HUES6 (cell line): ENCODE measurements at regions not wholly inside any gene's neighbourhood (a gene's known extent, or its start where the extent isn't known, plus 50 kb on each side); places are given as distances from the start of the nearest gene placed in this dataset.
"Not testable (repeated sequence)": the region's sequence is repeated elsewhere in the genome, so short reads cannot be mapped to it uniquely, and the experiment has no call there.

Source experiments
- H3K27ac ChIP-seq: 2 replicates; pipeline ENCODE4 v1.7.0; 2013; ENCODE audit warnings: low read depth, mild to moderate bottlenecking, low read length, inconsistent platforms
- H3K27me3 ChIP-seq: 2 replicates; pipeline ENCODE4 v1.6.1; 2013; ENCODE audit warnings: low read length; ENCODE audit not compliant: control insufficient read depth, insufficient read depth
- H3K36me3 ChIP-seq: 2 replicates; pipeline ENCODE4 v1.6.1; 2013; ENCODE audit warnings: low read length; ENCODE audit not compliant: control insufficient read depth, insufficient read depth
- H3K4me1 ChIP-seq: 2 replicates; pipeline ENCODE4 v1.6.1; 2013; ENCODE audit warnings: low read length; ENCODE audit not compliant: control insufficient read depth, insufficient read depth
- H3K4me3 ChIP-seq: 2 replicates; pipeline ENCODE4 v1.5.1; 2013; ENCODE audit warnings: low read depth, low read length
- H3K9ac ChIP-seq: one replicate; pipeline ENCODE4 v1.6.1; 2013; ENCODE audit warnings: mild to moderate bottlenecking, low read length
- H3K9me3 ChIP-seq: 2 replicates; pipeline ENCODE4 v1.6.1; 2013; ENCODE audit warnings: low read depth, low read length; ENCODE audit not compliant: control insufficient read depth, insufficient read depth

- Histone ChIP-seq H3K27me3 (no peaks in the 10 kb centered on the region), H3K27ac (no peak overlapping the region), H3K4me1 (no peaks in the 10 kb centered on the region; the same call in 1 of the 2 replicates), H3K4me3 (no peak overlapping the region), H3K9ac (no peak overlapping the region), H3K9me3 (no peaks in the 10 kb centered on the region), H3K36me3 (no peaks in the 10 kb centered on the region)
These were observed 247.1 kb upstream of the GRIK2 start for GRCh38 chr6:101146389-101146788.

- H3K9ac ChIP-seq: no peak overlapping the region
- H3K36me3 ChIP-seq: no peaks in the 10 kb centered on the region
- no peak overlapping the region for H3K27ac ChIP-seq
- H3K4me1 ChIP-seq: no peaks in the 10 kb centered on the region; the same call in 1 of the 2 replicates
- no peaks in the 10 kb centered on the region for H3K27me3 ChIP-seq
- H3K9me3 ChIP-seq: no peaks in the 10 kb centered on the region
- H3K4me3 ChIP-seq: no peak overlapping the region
These were observed 243.3 kb upstream of the GRIK2 start for GRCh38 chr6:101150226-101150625.

- H3K27me3 ChIP-seq, H3K9me3 ChIP-seq, H3K4me1 ChIP-seq, H3K4me3 ChIP-seq, H3K9ac ChIP-seq, H3K27ac ChIP-seq, H3K36me3 ChIP-seq: not testable (repeated sequence)
These were observed 235.9 kb upstream of the GRIK2 start for GRCh38 chr6:101157638-101158037.

GRCh38 chr6:101163611-101164010, 229.9 kb upstream of the GRIK2 start:
- Histone ChIP-seq H3K9me3 (no peaks in the 10 kb centered on the region), H3K4me1 (no peaks in the 10 kb centered on the region), H3K27ac (no peak overlapping the region), H3K4me3 (no peak overlapping the region), H3K36me3 (no peaks in the 10 kb centered on the region), H3K27me3 (no peaks in the 10 kb centered on the region), H3K9ac (no peak overlapping the region)

GRCh38 chr6:101167638-101168037, 225.9 kb upstream of the GRIK2 start:
- H3K4me3 ChIP-seq: no peak overlapping the region
- peaks cover 7% of the 10 kb centered on the region for H3K9me3 ChIP-seq
- no peaks in the 10 kb centered on the region for H3K36me3 ChIP-seq
- no peaks in the 10 kb centered on the region for H3K4me1 ChIP-seq
- H3K27me3 ChIP-seq: no peaks in the 10 kb centered on the region
- no peak overlapping the region for H3K9ac ChIP-seq
- H3K27ac ChIP-seq: no peak overlapping the region

- H3K4me3 ChIP-seq, H3K36me3 ChIP-seq, H3K27ac ChIP-seq, H3K9ac ChIP-seq, H3K27me3 ChIP-seq, H3K9me3 ChIP-seq, H3K4me1 ChIP-seq: not testable (repeated sequence)
These were observed 222.5 kb upstream of the GRIK2 start for GRCh38 chr6:101171049-101171448.

- Histone ChIP-seq H3K9ac (no peak overlapping the region), H3K4me3 (no peak overlapping the region), H3K4me1 (no peaks in the 10 kb centered on the region)
These were observed 214.8 kb upstream of the GRIK2 start for GRCh38 chr6:101178748-101179147.

GRCh38 chr6:101181006-101181405, 212.5 kb upstream of the GRIK2 start:
- Histone ChIP-seq H3K36me3 (no peaks in the 10 kb centered on the region), H3K9me3 (no peaks in the 10 kb centered on the region), H3K9ac (no peak overlapping the region), H3K4me1 (no peaks in the 10 kb centered on the region), H3K4me3 (no peak overlapping the region), H3K27me3 (no peaks in the 10 kb centered on the region), H3K27ac (no peak overlapping the region)

More at GRCh38 chr6:101178748-101179147, 214.8 kb upstream of the GRIK2 start:
- Histone ChIP-seq H3K36me3 (no peaks in the 10 kb centered on the region), H3K27ac (no peak overlapping the region), H3K9me3 (no peaks in the 10 kb centered on the region), H3K27me3 (no peaks in the 10 kb centered on the region)

GRCh38 chr6:101188285-101188798, 205.2 kb upstream of the GRIK2 start:
- H3K9ac ChIP-seq, H3K4me3 ChIP-seq, H3K36me3 ChIP-seq, H3K4me1 ChIP-seq, H3K27ac ChIP-seq, H3K27me3 ChIP-seq: not testable (repeated sequence)
- peaks cover 11% of the 10 kb centered on the region for H3K9me3 ChIP-seq

GRCh38 chr6:101195588-101195987, 197.9 kb upstream of the GRIK2 start:
- Histone ChIP-seq H3K27ac (no peak overlapping the region), H3K4me3 (no peak overlapping the region), H3K36me3 (no peaks in the 10 kb centered on the region), H3K9ac (no peak overlapping the region), H3K4me1 (no peaks in the 10 kb centered on the region), H3K27me3 (no peaks in the 10 kb centered on the region), H3K9me3 (no peaks in the 10 kb centered on the region)

- Histone ChIP-seq H3K27me3 (no peaks in the 10 kb centered on the region), H3K9ac (no peak overlapping the region), H3K9me3 (no peaks in the 10 kb centered on the region), H3K27ac (no peak overlapping the region), H3K4me1 (no peaks in the 10 kb centered on the region), H3K36me3 (no peaks in the 10 kb centered on the region), H3K4me3 (no peak overlapping the region)
These were observed 194.1 kb upstream of the GRIK2 start for GRCh38 chr6:101199441-101199840.

GRCh38 chr6:101202867-101203374, 190.6 kb upstream of the GRIK2 start:
- no peak overlapping the region for H3K9ac ChIP-seq
- no peaks in the 10 kb centered on the region for H3K27me3 ChIP-seq
- no peak overlapping the region for H3K4me3 ChIP-seq
- no peaks in the 10 kb centered on the region for H3K36me3 ChIP-seq
- no peak overlapping the region for H3K27ac ChIP-seq
- no peaks in the 10 kb centered on the region for H3K9me3 ChIP-seq
- H3K4me1 ChIP-seq: no peaks in the 10 kb centered on the region
